IPS DF 6.9 (cell line): ENCODE measurements at regions not wholly inside any gene's neighbourhood (a gene's known extent, or its start where the extent isn't known, plus 50 kb on each side); places are given as distances from the start of the nearest gene placed in this dataset.
"Not testable (repeated sequence)": the region's sequence is repeated elsewhere in the genome, so short reads cannot be mapped to it uniquely, and the experiment has no call there.

Experiments
- DNase-seq: peaks from one replicate; pipeline ENCODE4 v3.0.0-alpha.2; 2013; ENCODE audit warnings: low read depth, low spot score
- H3K27ac ChIP-seq: one replicate; pipeline ENCODE4 v1.5.1; 2013; ENCODE audit warnings: low read length, control low read depth
- H3K27me3 ChIP-seq: 2 replicates; pipeline ENCODE4 v1.6.1; 2013; ENCODE audit warnings: mild to moderate bottlenecking, low read length; ENCODE audit not compliant: control insufficient read depth, insufficient read depth
- H3K36me3 ChIP-seq: 2 replicates; pipeline ENCODE4 v1.6.1; 2013; ENCODE audit warnings: low read length; ENCODE audit not compliant: control insufficient read depth, insufficient read depth
- H3K4me1 ChIP-seq: 2 replicates; pipeline ENCODE4 v1.6.1; 2013; ENCODE audit warnings: low read length; ENCODE audit not compliant: control insufficient read depth, insufficient read depth
- H3K4me3 ChIP-seq: 2 replicates; pipeline ENCODE4 v1.5.1; 2013; ENCODE audit warnings: mild to moderate bottlenecking, low read length
- H3K9me3 ChIP-seq: 2 replicates; pipeline ENCODE4 v1.6.1; 2013; ENCODE audit warnings: low read length, inconsistent platforms; ENCODE audit not compliant: control insufficient read depth, insufficient read depth
- WGBS: extraction: QIAGEN DNeasy Blood & Tissue Kit; methylation state at CpG from one replicate; pipeline ENCODE4 v1.1.7; 2013; ENCODE audit warnings: mixed read lengths, missing lambda C conversion rate; ENCODE audit not compliant: insufficient read length, insufficient coverage; 5-methylcytosine and 5-hydroxymethylcytosine counted together

DNA sequence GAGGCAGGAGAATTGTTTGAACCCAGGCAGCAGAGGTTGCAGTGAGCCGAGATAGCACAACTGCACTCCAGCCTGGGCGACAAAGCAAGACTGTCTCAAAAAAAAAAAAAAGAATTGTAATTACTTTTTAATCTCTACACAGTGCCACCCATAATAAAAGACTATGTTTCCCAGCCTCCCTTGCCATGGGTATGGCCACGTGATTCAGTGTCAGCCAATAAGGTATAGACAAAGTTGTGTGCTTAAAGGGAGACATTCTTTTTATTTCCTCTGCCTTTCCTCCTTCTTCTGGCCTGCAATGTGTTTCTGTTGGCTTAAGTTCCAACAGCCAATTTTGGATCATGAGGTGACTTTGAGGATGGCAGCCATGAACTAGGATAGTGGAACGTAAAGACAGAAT is 406.9 kb downstream of the LNPK start:
- Histone ChIP-seq H3K36me3 (no peaks in the 10 kb centered on the region), H3K9me3 (no peaks in the 10 kb centered on the region), H3K27ac (no peak overlapping the region), H3K27me3 (no peaks in the 10 kb centered on the region), H3K4me3 (no peak overlapping the region), H3K4me1 (no peaks in the 10 kb centered on the region)
- DNase-seq, result no peak
- no CpG with 5 or more reads among the region's 4 CpGs for WGBS

DNA sequence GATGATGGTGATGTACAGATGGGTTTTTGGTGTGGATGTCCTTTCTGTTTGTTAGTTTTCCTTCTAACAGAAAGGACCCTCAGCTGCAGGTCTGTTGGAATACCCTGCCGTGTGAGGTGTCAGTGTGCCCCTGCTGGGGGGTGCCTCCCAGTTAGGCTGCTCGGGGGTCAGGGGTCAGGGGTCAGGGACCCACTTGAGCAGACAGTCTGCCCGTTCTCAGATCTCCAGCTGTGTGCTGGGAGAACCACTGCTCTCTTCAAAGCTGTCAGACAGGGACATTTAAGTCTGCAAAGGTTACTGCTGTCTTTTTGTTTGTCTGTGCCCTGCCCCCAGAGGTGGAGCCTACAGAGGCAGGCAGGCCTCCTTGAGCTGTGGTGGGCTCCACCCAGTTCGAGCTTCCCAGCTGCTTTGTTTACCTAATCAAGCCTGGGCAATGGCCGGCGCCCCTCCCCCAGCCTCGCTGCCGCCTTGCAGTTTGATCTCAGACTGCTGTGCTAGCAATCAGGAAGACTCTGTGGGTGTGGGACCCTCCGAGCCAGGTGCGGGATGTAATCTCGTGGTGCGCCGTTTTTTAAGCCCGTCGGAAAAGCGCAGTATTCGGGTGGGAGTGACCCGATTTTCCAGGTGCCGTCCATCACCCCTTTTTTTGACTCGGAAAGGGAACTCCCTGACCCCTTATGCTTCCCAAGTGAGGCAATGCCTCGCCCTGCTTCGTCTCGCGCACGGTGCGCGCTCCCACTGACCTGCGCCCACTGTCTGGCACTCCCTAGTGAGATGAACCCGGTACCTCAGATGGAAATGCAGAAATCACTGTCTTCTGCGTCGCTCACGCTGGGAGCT is 408.2 kb downstream of the LNPK start:
- not testable (repeated sequence) for H3K9me3 ChIP-seq, DNase-seq, H3K36me3 ChIP-seq, H3K27ac ChIP-seq, H3K27me3 ChIP-seq, H3K4me1 ChIP-seq
- peak overlapping the region; percentile 17; the same call in 1 of the 2 replicates for H3K4me3 ChIP-seq
- no CpG with 5 or more reads among the region's 32 CpGs for WGBS

DNA sequence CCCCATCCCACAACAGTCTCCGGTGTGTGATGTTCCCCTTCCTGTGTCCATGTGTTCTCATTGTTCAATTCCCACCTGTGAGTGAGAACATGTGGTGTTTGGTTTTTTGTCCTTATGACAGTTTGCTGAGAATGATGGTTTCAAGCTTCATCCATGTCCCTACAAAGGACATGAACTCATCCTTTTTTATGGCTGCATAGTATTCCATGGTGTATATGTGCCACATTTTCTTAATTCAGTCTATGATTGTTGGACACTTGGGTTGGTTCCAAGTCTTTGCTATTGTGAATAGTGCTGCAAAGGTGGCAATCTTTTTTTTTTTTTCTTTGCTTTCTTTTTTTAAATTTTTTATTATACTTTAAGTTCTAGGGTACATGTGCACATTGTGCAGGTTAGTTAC is 406.7 kb upstream of the ATP5MC3 start:
- DNase-seq, H3K27ac ChIP-seq, H3K4me1 ChIP-seq, H3K36me3 ChIP-seq, H3K9me3 ChIP-seq, H3K27me3 ChIP-seq, H3K4me3 ChIP-seq: not testable (repeated sequence)
- WGBS, result no CpG with 5 or more reads among the region's 1 CpG

DNA sequence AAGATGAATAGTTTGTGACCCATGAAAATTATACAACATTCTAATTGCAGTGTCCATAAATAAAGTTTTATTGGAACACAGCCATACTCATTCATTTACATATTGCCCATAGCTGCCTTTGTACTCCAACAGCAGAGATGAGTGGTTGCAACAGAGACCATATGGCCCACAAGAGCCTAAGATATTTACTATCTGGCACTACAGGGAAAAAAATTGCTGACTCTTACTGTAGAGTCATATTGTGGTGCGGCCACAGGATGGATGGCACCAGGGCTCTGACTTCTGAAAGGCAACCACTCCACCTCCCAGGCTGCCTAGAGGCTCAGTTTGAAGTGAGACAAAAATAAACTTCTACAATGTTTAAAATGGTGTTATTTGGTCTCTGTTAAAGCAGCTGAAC is 404.0 kb upstream of the ATP5MC3 start:
- Histone ChIP-seq H3K27ac (no peak overlapping the region), H3K9me3 (no peaks in the 10 kb centered on the region), H3K4me1 (no peaks in the 10 kb centered on the region), H3K36me3 (no peaks in the 10 kb centered on the region), H3K27me3 (no peaks in the 10 kb centered on the region), H3K4me3 (no peak overlapping the region)
- no CpG with 5 or more reads among the region's 1 CpG for WGBS
- DNase-seq, result no peak

DNA sequence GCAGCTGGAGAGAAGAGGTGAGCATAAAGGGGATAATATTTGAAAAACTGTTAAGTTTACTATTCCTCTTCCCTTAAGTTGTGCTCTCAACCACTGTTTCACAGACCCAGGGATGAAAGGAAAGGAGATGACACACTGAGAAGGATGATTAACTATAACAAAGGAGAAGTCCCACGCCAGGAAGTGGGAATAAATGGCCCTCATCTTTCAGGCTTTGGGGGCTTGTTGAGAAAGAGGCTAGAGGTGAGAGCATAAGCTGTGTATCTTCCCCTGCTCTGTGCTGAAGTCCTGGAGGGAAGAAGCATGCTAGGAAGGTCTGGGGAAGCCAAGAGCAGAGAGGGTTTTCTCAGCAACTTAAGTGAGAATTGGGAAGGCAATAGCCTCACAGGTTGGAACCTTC is 399.1 kb upstream of the ATP5MC3 start:
- Histone ChIP-seq H3K27ac (no peak overlapping the region), H3K4me3 (no peak overlapping the region), H3K9me3 (no peaks in the 10 kb centered on the region), H3K27me3 (no peaks in the 10 kb centered on the region), H3K4me1 (no peaks in the 10 kb centered on the region), H3K36me3 (no peaks in the 10 kb centered on the region)
- WGBS, result no CpG with 5 or more reads among the region's 1 CpG
- no peak for DNase-seq

DNA sequence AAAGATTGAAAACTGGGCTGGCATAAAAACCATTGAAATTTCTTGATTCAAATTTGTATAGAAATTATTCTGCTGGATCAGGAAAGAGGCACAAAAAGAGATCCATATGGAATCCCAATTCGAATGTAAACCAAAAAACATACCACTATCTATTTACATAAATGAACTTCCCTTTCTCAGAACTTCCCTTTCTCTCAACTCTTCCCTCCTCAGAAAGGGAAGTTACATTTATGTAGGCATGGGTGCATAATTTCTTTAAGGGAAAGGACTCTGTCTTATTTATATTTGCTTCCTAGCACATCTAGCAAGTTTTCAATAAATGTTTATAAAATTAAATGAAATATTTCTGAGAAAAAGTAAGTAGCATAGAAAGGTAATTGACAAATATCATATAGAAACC is 398.1 kb upstream of the ATP5MC3 start:
- no peak for DNase-seq
- no CpG with 5 or more reads among the region's 1 CpG for WGBS
- Histone ChIP-seq H3K4me1 (no peaks in the 10 kb centered on the region), H3K27ac (no peak overlapping the region), H3K9me3 (no peaks in the 10 kb centered on the region), H3K36me3 (no peaks in the 10 kb centered on the region), H3K4me3 (no peak overlapping the region), H3K27me3 (no peaks in the 10 kb centered on the region)

DNA sequence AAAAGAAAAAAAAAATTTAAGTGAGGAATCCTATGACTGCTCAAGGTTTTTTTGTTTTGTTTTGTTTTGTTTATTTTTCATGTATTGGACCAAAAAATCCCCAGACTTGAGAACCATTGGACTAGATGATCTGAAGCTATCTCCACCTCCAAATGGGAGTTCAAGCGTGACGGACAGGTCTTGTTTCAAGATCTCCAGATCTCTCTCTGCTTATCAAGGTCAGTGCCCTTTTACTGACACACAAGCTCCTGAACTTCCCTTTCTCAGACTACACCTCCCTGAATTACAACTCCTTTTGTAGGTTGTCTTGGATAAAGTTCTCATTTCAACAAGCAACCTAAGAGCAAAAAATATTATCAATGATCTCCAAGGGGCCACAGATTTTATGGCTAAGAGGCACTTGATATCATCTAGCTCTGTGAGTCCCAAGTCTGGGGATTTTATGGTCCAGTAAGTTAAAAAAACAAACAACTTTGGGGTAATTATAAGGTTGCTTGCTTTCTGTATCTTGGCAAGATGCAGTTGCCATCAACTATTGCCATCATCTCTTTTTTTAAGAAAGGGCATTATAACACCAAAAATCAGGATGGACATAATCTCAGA is 396.0 kb upstream of the ATP5MC3 start:
- Histone ChIP-seq H3K4me3 (no peak overlapping the region), H3K36me3 (no peaks in the 10 kb centered on the region), H3K27ac (no peak overlapping the region), H3K4me1 (no peaks in the 10 kb centered on the region), H3K27me3 (no peaks in the 10 kb centered on the region), H3K9me3 (no peaks in the 10 kb centered on the region)
- DNase-seq, result no peak
- no CpG with 5 or more reads among the region's 2 CpGs for WGBS

DNA sequence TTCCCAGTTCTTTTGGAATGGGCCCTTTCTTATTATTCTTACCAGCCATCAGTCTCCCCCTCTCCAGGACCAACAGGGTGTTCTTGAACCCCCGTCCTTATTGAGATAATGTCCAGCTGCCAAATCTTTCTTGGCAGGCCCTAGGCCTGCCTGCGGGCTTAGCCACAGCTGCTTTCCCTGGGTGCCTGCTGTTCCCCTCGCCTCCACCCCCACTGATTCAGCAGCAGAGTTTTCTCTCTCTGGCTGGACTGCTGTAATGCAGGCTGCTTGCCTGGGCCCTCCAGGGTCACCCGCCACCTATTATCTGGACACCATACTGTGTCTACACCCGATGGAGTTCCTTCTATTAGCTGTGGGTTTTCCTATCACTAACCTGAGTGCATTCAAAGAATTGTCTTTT is 395.4 kb upstream of the ATP5MC3 start:
- no peak for DNase-seq
- Histone ChIP-seq H3K27ac (no peak overlapping the region), H3K36me3 (no peaks in the 10 kb centered on the region), H3K4me3 (no peak overlapping the region), H3K4me1 (no peaks in the 10 kb centered on the region), H3K9me3 (no peaks in the 10 kb centered on the region), H3K27me3 (no peaks in the 10 kb centered on the region)
- WGBS, result no CpG with 5 or more reads among the region's 5 CpGs

DNA sequence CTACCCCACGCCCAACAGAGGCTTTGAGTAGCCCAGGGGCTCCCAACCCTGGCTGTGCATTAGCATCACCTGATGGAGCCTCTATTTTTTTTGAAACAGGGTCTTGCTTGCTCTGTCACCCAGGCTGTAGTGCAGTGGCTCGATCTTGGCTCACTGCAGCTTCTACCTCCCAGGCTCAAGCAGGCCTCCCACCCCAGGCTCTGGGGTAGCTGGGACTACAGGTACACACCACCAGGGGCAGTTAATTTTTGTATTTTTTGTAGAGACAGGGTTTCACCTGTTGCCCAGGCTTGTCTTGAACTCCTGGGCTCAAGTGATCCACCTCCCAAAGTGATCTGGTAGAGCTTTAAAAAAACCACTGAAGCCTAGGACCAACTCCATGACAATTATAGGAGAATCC is 394.8 kb upstream of the ATP5MC3 start:
- H3K27me3 ChIP-seq, result no peaks in the 10 kb centered on the region
- no peak for DNase-seq
- H3K36me3 ChIP-seq, result no peaks in the 10 kb centered on the region
- no peak overlapping the region for H3K27ac ChIP-seq
- H3K4me1 ChIP-seq, result no peaks in the 10 kb centered on the region
- no peaks in the 10 kb centered on the region for H3K9me3 ChIP-seq
- WGBS, result no CpG with 5 or more reads among the region's 2 CpGs
- H3K4me3 ChIP-seq, result no peak overlapping the region

DNA sequence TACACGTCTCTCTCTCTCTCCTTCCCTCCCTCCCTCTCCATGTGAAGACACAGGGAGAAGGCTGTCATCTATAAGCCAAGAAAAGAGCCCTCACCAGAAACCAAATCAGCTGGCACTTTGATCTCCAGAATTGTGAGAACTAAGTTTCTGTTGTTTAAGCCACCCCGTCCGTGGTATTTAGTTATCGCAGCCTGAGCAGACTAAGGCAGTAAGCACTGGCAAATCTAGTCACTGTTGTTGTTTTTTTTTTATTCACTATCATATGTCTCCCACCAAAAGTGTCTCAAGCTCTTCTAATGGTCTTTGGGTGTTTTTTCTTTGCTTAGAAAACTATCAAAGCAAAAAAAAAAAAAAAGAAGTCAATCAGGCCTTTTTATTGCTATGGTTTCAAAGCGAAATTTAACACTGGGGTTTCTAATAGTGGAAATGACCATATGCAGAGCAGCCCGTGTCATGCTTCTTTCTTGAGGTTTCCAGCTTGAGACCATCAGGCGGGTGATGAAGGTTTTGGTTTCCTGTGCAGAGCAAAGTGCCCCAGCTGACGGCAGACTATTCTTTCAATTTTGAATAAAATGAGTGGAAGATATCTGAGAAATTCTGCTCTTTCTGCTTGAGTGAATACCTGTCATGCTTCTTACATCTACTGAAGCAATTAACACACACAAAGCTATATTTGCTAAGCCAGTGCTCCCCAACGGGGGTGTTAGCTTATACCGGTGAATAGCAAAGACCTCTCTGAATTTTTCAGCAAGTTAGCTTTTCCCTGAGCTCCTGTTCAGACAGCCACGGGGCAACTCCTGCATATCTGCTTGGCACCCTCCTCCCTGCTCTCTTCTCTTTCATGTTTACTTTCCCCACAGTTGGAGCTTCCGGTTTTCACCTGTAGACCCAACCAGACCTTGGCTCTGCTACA is 394.1 kb upstream of the ATP5MC3 start:
- no peaks in the 10 kb centered on the region for H3K4me1 ChIP-seq
- no peak overlapping the region for H3K4me3 ChIP-seq
- H3K9me3 ChIP-seq, result no peaks in the 10 kb centered on the region
- no peak overlapping the region for H3K27ac ChIP-seq
- DNase-seq, result no peak
- WGBS, result 100% methylated on average over 1 of the region's 12 CpGs
- no peaks in the 10 kb centered on the region for H3K36me3 ChIP-seq
- no peaks in the 10 kb centered on the region for H3K27me3 ChIP-seq
